ENCODE measurements at regions not wholly inside any gene's neighbourhood (a gene's known extent, or its start where the extent isn't known, plus 50 kb on each side); places are given as distances from the start of the nearest gene placed in this dataset.

GRCh38 chr6:81694855-81695254 is 57.6 kb downstream of the TENT5A start:
- H3K36me3 ChIP-seq (ENCODE audit: insufficient read depth, low read length): no peaks in the 10 kb centered on the region
- no peak overlapping the region for H3K9ac ChIP-seq (ENCODE audit: low read depth, low read length)
- H3K9me3 ChIP-seq (ENCODE audit: control insufficient read depth, insufficient read depth, low read length): no peaks in the 10 kb centered on the region
- H3K4me1 ChIP-seq (ENCODE audit: insufficient read depth, low read length): peaks cover 18% of the 10 kb centered on the region

- H3K36me3 ChIP-seq (ENCODE audit: insufficient read depth, low read length): no peaks in the 10 kb centered on the region
- no peak overlapping the region for H3K9ac ChIP-seq (ENCODE audit: low read depth, low read length)
- no peaks in the 10 kb centered on the region for H3K9me3 ChIP-seq (ENCODE audit: control insufficient read depth, insufficient read depth, low read length)
- peaks cover 18% of the 10 kb centered on the region for H3K4me1 ChIP-seq (ENCODE audit: insufficient read depth, low read length)
Measured at GRCh38 chr6:81694207-81694606, 58.3 kb downstream of the TENT5A start.

- peaks cover 18% of the 10 kb centered on the region for H3K4me1 ChIP-seq (ENCODE audit: insufficient read depth, low read length)
- H3K9ac ChIP-seq (ENCODE audit: low read depth, low read length): no peak overlapping the region
- H3K36me3 ChIP-seq (ENCODE audit: insufficient read depth, low read length): no peaks in the 10 kb centered on the region
- H3K9me3 ChIP-seq (ENCODE audit: control insufficient read depth, insufficient read depth, low read length): no peaks in the 10 kb centered on the region
Measured at GRCh38 chr6:81693266-81693665, 59.2 kb downstream of the TENT5A start.

GRCh38 chr6:81690073-81690472 is 62.4 kb downstream of the TENT5A start:
- H3K36me3 ChIP-seq (ENCODE audit: insufficient read depth, low read length): no peaks in the 10 kb centered on the region
- no peaks in the 10 kb centered on the region for H3K9me3 ChIP-seq (ENCODE audit: control insufficient read depth, insufficient read depth, low read length)
- H3K9ac ChIP-seq (ENCODE audit: low read depth, low read length): no peak overlapping the region
- peaks cover 4% of the 10 kb centered on the region; the same call in 1 of the 2 replicates for H3K4me1 ChIP-seq (ENCODE audit: insufficient read depth, low read length)

- peaks cover 4% of the 10 kb centered on the region; the same call in 1 of the 2 replicates for H3K4me1 ChIP-seq (ENCODE audit: insufficient read depth, low read length)
Measured at GRCh38 chr6:81689580-81689979, 62.9 kb downstream of the TENT5A start.

GRCh38 chr6:81683912-81684311 is 68.6 kb downstream of the TENT5A start:
- Histone ChIP-seq H3K9ac (ENCODE audit: low read depth, low read length) (no peak overlapping the region), H3K4me1 (ENCODE audit: insufficient read depth, low read length) (no peaks in the 10 kb centered on the region), H3K36me3 (ENCODE audit: insufficient read depth, low read length) (no peaks in the 10 kb centered on the region), H3K9me3 (ENCODE audit: control insufficient read depth, insufficient read depth, low read length) (no peaks in the 10 kb centered on the region)

More at GRCh38 chr6:81689580-81689979, 62.9 kb downstream of the TENT5A start:
- Histone ChIP-seq H3K9ac (ENCODE audit: low read depth, low read length) (no peak overlapping the region), H3K36me3 (ENCODE audit: insufficient read depth, low read length) (no peaks in the 10 kb centered on the region), H3K9me3 (ENCODE audit: control insufficient read depth, insufficient read depth, low read length) (no peaks in the 10 kb centered on the region)

- Histone ChIP-seq H3K9ac (ENCODE audit: low read depth, low read length) (no peak overlapping the region), H3K4me1 (ENCODE audit: insufficient read depth, low read length) (no peaks in the 10 kb centered on the region), H3K9me3 (ENCODE audit: control insufficient read depth, insufficient read depth, low read length) (no peaks in the 10 kb centered on the region), H3K36me3 (ENCODE audit: insufficient read depth, low read length) (no peaks in the 10 kb centered on the region)
Measured at GRCh38 chr6:81682858-81683620, 69.4 kb downstream of the TENT5A start.

GRCh38 chr6:81682235-81682795 is 70.2 kb downstream of the TENT5A start:
- no peaks in the 10 kb centered on the region for H3K4me1 ChIP-seq (ENCODE audit: insufficient read depth, low read length)
- H3K36me3 ChIP-seq (ENCODE audit: insufficient read depth, low read length): no peaks in the 10 kb centered on the region
- H3K9ac ChIP-seq (ENCODE audit: low read depth, low read length): no peak overlapping the region

GRCh38 chr6:81669445-81669844 is 83.0 kb downstream of the TENT5A start:
- Histone ChIP-seq H3K9ac (ENCODE audit: low read depth, low read length) (no peak overlapping the region), H3K4me1 (ENCODE audit: insufficient read depth, low read length) (no peaks in the 10 kb centered on the region), H3K9me3 (ENCODE audit: control insufficient read depth, insufficient read depth, low read length) (no peaks in the 10 kb centered on the region), H3K36me3 (ENCODE audit: insufficient read depth, low read length) (no peaks in the 10 kb centered on the region)

More at GRCh38 chr6:81682235-81682795, 70.2 kb downstream of the TENT5A start:
- H3K9me3 ChIP-seq (ENCODE audit: control insufficient read depth, insufficient read depth, low read length): no peaks in the 10 kb centered on the region

- no peak overlapping the region for H3K9ac ChIP-seq (ENCODE audit: low read depth, low read length)
- no peaks in the 10 kb centered on the region for H3K36me3 ChIP-seq (ENCODE audit: insufficient read depth, low read length)
- H3K4me1 ChIP-seq (ENCODE audit: insufficient read depth, low read length): no peaks in the 10 kb centered on the region
- H3K9me3 ChIP-seq (ENCODE audit: control insufficient read depth, insufficient read depth, low read length): no peaks in the 10 kb centered on the region
Measured at GRCh38 chr6:81668615-81669047, 83.8 kb downstream of the TENT5A start.

GRCh38 chr6:81666481-81666880 is 86.0 kb downstream of the TENT5A start:
- Histone ChIP-seq H3K9ac (ENCODE audit: low read depth, low read length) (no peak overlapping the region), H3K4me1 (ENCODE audit: insufficient read depth, low read length) (no peaks in the 10 kb centered on the region), H3K36me3 (ENCODE audit: insufficient read depth, low read length) (no peaks in the 10 kb centered on the region), H3K9me3 (ENCODE audit: control insufficient read depth, insufficient read depth, low read length) (no peaks in the 10 kb centered on the region)

GRCh38 chr6:81656231-81656630 is 96.2 kb downstream of the TENT5A start:
- H3K9me3 ChIP-seq (ENCODE audit: control insufficient read depth, insufficient read depth, low read length): no peaks in the 10 kb centered on the region
- no peaks in the 10 kb centered on the region for H3K4me1 ChIP-seq (ENCODE audit: insufficient read depth, low read length)
- H3K9ac ChIP-seq (ENCODE audit: low read depth, low read length): no peak overlapping the region
- no peaks in the 10 kb centered on the region for H3K36me3 ChIP-seq (ENCODE audit: insufficient read depth, low read length)

- Histone ChIP-seq H3K36me3 (ENCODE audit: insufficient read depth, low read length) (no peaks in the 10 kb centered on the region), H3K9ac (ENCODE audit: low read depth, low read length) (no peak overlapping the region), H3K9me3 (ENCODE audit: control insufficient read depth, insufficient read depth, low read length) (no peaks in the 10 kb centered on the region), H3K4me1 (ENCODE audit: insufficient read depth, low read length) (no peaks in the 10 kb centered on the region)
Measured at GRCh38 chr6:81655696-81656095, 96.8 kb downstream of the TENT5A start.

GRCh38 chr6:81648502-81648901 is 104.0 kb downstream of the TENT5A start:
- Histone ChIP-seq H3K9ac (ENCODE audit: low read depth, low read length) (no peak overlapping the region), H3K9me3 (ENCODE audit: control insufficient read depth, insufficient read depth, low read length) (no peaks in the 10 kb centered on the region), H3K4me1 (ENCODE audit: insufficient read depth, low read length) (no peaks in the 10 kb centered on the region), H3K36me3 (ENCODE audit: insufficient read depth, low read length) (no peaks in the 10 kb centered on the region)

GRCh38 chr6:81643156-81643555 is 109.3 kb downstream of the TENT5A start:
- no peaks in the 10 kb centered on the region for H3K4me1 ChIP-seq (ENCODE audit: insufficient read depth, low read length)
- no peaks in the 10 kb centered on the region for H3K9me3 ChIP-seq (ENCODE audit: control insufficient read depth, insufficient read depth, low read length)
- no peaks in the 10 kb centered on the region for H3K36me3 ChIP-seq (ENCODE audit: insufficient read depth, low read length)
- no peak overlapping the region for H3K9ac ChIP-seq (ENCODE audit: low read depth, low read length)
